Islet precursor cell (in vitro differentiated cells): ENCODE measurements at regions not wholly inside any gene's neighbourhood (a gene's known extent, or its start where the extent isn't known, plus 50 kb on each side); places are given as distances from the start of the nearest gene placed in this dataset.
A peak's percentile ranks its signal among the peaks of the same experiment; 100 is the strongest.
"Not testable (repeated sequence)": the region's sequence is repeated elsewhere in the genome, so short reads cannot be mapped to it uniquely, and the experiment has no call there.

Experiments
- DNase-seq: peaks from one replicate; pipeline ENCODE4 v3.0.0-alpha.2; 2018

DNA sequence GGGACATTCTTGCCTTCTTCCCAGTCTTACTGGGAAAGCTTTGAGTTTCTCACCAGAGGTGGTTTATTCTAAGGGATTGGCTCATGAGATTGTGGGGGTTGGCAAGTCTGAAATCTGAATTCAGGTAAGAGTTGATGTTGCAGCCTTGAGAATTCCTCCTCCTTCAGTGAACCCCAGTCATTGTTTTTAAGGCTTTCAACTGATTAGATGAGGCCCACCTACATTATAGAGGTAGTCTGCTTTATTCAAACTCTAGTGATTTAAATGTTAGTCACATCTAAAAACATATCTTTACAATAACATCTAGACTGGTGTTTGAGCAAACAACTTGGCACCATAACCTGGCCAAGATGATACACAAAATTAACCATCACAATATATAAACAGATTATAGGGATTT, 156.5 kb upstream of the MED14 start:
- DNase-seq: no peak

DNA sequence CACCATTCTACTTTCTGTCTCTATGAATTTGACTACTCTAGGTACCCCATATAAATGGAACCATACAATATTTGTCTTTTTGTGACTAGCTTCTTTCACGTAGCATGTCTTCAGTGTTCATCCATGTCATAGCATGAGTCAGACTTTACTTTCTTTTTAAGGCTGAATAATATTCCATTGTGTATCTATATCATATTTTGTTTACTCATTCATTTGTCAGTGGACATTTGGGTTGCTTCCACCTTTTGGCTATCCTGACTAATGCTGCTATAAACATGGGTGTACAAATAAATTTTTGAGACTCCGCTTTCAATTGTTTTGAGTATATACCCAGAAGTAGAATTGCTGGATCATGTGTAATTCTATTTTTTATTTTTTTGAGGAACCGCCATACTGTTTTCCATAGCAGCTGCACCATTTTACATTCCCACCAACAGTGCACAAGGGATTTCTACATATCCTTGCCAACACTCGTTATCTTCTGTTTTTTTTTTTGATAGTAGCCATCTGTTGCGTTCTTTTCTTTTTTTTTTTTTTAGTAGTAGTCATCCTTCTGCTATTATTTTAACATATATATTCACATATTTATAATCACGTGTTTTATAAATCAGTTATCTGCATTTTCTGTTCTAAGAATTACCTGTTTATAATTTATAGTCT, 158.0 kb upstream of the MED14 start:
- no peak for DNase-seq

DNA sequence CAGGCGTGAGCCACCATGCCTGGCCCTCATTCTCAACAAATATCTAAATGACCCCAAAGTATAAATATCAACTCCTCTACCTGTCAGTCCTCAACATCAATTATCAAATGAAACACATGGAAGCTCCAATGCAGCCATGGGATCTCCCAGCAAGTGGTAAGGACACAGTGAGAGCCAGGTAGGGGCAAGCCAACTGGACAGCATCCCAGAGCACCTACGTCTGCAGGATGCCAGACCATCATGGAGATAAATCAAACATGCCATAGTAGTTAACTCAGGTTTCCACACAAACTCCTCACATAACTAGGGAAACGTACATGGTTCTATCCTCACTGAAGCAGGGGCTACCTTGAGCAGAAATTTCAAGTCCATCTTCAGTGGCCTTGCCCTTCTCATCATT, 159.9 kb upstream of the MED14 start:
- DNase-seq: no peak

DNA sequence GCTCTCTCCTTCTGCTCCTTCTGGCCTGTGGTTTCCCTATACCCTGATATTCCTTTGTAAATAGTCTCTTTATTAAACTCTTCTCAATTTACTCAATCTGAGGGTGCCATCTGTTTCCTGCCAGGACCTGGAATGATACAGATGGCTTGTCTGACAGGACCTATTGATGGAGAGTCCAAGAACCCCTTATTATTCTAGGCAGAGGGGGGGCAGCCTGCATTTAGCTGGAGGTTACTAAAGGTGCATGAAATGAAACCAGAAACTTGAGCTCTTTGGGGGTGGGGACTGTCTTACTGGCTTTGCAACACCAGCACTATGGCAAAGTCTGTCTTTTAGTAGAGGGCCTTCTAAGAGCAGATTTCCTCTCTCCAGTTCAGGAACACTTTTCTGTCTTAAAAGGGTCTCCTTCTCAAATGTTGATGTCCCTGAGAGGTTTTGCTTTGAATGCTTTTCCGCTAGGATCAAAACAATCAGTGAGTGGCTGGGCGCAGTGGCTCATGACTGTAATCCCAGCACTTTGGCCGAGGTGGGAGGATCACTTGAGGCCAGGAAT, 162.5 kb upstream of the MED14 start:
- no peak for DNase-seq

DNA sequence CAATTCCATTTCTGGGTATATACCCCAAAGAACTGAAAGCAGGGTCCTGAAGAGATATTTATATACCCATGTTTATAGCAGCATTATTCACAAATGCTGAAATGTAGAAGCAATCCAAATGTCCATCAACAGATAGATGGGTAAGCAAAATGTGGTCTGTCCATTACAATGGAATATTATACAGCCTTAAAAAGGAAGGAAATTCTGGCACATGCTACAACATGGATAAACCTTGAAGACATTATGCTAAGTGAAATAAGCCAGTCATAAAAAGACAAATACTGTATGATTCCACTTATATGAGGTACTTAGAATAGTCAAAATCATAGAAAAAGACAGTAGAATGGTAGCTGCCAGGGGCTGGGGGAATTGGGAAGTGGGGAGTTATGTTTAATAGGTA, 169.4 kb upstream of the MED14 start:
- DNase-seq: not testable (repeated sequence)

DNA sequence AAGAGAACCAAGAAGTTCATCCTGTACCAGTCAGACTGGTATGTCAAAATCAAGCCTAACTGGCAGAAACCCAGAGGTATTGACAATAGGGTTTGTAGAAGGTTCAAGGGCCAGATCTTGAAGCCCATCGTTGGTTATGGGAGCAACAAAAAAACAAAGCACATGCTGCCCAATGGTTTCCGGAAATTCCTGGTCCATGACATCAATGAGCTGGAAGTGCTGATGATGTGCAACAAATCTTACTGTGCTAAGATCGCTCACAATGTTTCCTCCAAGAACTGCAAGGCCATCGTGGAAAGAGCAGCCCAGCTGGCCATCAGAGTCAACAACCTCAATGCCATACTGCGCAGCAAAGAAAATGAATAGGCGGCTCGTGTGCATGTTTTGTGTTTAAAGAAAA, 172.7 kb upstream of the MED14 start:
- DNase-seq: no peak

DNA sequence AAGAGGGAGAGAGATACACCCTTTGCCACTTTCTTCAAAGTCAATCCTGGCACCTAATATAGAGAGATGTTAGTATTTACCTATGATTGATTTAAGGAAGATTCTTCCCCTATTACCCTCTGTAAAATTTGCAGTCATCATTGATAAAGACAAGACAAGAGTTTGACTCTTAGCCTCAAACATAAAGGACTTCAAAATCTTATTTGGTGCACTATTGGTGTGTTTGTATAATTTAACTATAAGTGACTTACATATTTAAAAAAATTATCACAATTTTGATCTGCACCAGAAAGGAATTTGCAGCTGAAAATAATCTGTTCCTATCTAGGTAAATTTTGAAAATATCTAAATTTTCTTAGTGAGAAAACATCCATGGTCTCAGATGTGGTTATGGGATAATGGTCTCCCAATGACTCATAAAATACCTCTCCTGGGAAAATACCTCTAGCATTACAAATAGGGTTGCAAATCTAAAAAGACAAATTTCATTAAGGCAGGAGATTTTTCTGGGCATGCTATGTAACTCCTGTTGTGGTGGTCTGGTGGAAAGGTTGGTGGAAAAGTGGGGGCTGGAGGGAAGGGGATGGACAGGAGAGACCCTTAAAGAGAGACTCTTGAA, 173.6 kb upstream of the MED14 start:
- DNase-seq: no peak

DNA sequence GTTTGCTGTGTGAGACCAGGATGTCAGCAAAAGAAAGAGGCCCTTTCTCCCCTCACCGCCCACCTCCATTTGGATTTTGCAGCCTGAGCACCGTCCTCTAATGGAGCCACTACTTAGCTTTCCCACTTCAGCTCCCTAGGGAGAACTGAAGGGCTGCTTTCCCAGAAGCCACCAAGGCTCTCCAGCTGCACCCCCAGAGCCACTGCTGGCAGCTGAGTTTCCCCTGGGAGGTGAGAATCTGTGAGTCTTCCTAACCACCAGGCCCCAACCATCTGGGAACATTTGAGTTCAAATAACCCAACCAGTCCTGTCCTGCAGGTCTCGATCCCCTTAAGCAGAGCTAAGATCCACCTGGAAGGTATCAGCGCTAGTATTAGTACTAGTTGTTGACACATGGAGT, 173.1 kb upstream of the USP9X start:
- no peak for DNase-seq

DNA sequence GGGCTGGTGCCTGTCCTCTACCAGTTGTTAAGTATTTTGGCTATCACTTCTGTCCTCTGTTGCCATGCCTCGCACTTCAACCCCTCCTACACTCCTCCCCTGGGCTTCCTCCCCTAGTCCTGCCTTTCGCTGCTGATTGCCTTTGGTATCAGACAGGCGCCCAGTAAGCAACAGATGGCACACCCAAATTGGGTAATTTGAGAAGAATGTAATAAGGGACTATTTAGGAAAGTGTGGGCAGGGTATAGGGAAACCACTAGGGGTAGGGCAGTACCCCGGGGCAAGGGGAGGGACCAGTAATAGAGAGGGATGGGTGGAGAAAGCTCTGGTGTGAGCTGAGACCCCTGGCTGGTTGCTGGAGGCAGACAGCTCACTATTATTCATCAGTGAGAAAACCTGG, 172.7 kb upstream of the USP9X start:
- no peak for DNase-seq

DNA sequence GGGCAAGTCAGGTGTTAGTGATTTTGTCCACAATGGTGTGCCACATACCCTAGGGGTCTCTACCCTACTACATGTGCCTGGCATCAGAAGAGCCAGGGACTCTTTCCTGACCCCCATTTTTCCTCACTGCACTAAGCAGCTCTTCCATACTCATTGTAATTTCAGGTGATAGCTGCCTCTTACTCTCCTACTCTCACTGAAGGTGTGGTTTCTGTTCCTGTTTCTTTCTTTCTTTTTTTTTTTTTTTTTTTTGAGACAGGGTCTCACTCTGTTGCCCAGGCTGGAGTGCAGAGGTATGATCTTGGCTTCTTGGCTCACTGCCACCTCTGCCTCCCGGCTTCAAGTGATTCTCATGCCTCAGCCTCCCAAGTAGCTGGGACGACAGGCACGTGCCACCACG, 164.9 kb upstream of the USP9X start:
- DNase-seq: no peak

DNA sequence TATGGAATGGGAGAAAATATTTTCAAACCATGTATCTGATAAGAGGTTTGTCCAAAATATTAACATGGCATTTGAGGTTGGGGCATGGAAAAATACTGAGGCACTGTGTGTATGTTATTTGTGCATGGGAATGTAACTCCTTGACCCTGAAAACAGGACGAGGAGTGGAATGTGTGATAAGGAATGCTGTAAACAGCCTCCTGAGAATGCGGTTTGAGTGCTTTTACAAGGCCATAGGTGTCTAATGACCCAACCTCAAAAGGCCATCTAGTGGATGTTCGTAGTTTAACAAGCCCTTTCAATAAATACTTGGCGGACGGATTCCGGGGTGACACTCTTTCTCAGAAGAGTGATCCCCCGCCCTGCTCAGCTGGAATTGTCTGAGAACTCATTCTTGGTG, 162.9 kb upstream of the USP9X start:
- peak; percentile 92 for DNase-seq

DNA sequence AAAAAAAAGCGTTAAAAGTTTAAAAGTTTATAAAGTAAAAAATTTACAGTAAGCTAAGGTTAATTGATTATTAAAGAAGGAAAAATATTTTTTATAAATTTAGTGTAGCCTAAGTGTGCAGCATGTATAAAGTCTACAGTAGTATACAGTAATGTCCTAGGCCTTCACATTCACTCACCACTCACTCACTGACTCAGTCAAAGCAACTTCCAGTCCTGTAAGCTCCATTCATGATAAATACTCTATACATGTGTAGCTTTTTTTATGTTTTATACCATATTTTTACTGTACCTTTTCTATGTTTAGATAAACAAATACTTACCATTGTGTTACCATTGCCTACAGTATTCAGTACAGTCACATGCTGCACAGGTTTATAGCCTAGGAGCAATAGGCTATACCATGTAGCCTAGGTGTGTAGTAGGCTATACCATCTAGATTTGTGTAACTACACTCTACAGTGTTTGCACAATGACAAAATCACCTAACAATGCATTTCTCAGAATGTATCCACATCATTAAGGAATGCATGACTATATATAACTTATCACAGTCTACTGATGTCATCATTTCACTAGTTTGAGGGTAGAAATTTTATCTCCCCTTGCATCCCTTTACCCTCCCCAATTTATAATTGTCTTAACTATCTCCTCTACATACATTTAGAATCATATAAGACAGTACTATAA, 158.4 kb upstream of the USP9X start:
- DNase-seq: not testable (repeated sequence)

DNA sequence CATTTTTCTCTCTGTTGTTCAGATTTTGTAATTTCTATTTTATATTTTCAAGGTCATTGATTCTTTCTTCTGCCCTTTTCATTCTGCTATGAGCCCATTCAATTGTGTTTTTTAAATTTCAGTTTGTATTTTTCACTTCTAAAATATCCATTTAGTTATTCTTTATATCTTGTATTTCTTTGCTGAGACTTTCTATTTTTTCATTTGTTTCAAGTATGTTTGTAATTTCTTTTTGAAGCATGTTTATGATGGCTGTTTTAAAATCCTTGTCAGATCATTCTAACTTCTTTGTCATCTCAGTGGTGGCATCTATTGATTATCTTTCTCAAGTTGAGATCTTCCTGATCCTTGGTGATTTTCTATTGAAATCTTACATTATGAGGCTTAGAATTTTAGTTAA, 157.2 kb upstream of the USP9X start:
- no peak for DNase-seq

DNA sequence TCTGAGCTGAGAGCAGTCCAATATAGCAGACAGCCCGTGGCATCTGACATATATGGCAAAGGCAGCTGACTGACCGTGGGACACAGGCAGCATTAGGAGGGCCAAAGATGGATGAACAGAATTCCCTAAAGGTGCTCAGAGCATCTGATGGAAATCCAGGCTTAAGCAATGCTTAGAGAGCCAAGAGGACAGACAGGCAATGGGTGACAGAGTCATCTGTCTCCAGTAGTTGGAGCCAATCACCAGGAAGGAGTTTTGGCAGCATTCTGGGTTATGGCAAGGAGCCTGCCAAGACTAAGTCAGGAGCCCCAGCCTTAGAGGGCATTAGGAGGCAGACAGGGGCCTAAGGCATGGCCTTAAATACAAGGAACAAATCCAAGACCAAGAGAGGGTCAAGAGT, 153.3 kb upstream of the USP9X start:
- DNase-seq: no peak

DNA sequence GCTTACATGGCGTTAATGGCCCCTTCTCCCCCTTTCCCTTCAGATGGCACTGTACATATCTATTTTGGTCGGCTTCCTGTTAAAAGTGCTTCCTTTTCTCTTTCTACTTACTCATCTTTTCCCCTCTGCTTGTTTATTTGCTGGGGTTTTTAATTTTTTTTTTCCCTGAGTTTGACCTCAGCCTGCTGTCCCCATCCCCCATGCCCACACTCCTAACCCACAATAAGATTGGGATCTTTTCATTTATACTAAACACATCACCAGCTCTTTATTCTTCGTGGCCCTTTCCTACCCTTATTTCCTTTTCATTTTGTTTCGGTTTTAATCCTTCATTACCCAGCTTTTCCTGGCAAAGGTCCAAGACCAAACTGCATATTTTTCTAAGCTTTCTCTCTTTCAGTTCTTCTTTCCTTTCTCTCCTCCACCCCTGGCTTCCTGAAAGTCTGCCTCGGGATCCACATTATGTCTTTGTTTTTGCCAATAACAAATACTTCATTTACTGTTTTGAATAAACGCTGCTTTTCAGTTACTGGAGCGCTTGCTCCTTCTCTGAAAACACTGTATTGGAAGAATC, 152.0 kb upstream of the USP9X start:
- DNase-seq: no peak

DNA sequence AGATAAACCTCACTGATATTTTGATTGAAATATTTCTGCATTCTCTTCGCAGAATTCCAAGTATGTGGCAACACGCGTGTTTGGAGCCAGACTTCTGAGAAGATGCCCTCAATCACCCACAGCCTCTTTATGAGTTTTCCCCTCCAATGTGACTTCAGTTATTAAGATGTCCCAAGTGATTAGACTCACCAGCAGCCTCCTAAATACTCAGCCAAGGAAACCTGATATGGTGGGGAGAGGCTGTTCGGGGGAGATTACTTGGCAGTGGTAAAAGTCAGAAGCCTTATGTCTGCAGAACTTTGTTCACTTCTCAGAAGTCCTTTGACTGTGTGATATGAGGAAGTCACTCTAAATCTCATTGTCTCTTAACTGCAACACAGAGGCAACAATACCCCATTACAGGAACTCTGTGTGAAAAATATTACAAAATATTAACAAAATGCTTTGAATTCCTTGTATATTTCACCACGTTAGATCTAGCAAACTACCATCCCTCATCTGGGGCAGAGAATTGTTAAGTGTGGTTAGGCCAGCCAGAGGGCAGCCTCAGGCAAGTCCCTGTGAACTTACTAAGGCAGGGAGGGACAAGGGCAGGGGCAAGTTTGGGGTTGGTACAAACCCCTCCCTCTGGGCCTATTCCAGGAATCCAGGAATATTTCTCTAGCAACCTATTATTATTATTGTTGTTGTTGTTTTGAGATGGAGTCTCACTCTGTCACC, 151.4 kb upstream of the USP9X start:
- peak; percentile 65 for DNase-seq

DNA sequence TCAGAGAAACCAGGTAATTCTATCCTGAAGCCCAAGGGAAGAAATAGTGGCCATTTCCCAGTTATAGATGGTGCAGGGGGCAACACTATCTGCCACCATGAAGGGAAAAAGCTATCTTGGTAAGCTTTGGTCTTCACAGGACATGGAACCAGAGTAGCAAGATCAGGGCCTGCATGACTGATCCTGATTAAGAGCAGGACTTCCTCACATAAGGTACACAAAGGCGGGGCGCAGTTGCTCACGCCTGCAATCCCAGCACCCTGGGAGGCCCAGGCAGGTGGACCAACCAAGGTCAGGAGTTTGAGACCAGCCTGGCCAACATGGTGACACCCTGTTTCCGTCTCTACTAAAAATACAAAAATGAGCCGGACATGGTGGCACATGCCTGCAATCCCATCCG, 148.4 kb upstream of the USP9X start:
- no peak for DNase-seq

DNA sequence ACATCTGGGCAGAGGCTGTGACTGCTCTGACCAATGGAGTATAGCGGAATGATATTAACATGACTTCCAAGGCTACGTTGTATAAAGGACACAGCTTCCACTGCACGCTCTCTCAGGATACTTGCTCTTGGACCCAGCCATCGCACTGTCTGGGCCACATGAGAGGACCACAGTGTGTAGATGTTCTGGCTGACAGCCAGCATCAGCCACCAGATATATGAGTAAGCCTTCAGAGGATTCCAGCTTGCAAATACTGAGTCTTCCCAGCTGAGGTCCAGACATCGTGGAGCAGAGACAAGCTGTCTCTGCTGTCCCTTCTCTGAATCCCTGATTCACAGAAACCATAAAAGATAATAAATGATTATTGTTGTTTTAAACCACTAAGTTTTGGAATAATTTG, 146.8 kb upstream of the USP9X start:
- no peak for DNase-seq

DNA sequence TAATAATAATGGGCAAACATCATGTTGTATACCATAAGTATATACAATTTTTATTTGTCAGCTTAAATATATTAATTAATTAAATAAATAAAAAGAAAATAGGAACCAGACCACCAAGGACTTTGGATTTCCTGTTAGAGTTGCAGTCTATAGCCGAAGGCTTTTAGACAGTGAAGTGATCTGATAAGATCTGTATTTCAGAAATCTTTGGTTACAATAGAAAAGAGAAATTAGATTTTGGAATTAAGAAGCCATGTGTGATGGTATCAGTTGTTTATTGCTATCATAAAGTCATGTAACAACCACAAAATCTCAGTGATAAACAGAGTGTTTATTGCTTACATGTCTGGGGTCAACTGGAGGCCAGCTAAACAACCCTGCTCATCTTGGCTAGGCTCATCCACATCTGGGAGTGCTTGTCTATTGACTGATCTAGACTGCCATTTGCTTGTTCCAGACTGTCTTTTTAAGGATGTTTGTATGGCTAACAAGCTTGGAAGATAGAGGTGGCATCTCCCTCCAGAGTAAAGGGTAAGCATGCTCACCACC, 142.1 kb upstream of the USP9X start:
- DNase-seq: no peak

DNA sequence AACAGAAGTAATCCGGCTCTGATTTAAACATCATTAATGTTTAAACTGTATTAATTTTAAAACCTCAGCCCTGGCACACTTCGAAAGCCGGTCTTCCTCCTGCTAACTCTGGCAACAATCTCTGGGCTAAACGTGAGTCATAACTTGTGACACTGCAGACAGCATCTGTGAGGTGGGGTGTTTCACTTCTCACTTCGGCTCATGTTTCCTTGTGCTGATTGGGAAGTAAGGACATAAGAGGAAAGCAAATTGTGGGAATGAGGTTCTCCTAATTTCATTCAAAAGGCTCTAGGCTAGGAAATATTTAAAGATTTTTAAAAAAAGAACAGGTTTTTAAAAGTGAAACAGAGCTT, 139.9 kb upstream of the USP9X start:
- DNase-seq: peak; percentile 71

DNA sequence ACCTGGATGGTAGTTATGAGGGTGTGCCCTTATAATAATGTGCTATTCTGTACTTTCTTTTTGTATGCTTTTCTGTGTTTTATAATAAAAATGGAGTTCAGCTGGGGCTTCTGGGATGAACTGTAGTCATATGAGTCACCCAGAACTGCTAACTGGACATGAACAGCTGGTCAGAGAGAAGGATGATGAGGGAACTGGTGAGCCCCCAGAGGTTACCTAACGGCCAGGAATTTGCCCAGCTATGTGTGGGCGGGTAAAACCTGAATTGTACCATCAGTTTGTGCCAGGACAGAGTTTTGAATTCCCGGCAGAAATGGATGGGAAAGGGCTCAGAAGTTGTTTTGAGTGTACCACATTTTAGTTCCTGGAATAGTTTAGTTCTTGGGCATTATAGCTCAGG, 138.0 kb upstream of the USP9X start:
- DNase-seq: no peak

DNA sequence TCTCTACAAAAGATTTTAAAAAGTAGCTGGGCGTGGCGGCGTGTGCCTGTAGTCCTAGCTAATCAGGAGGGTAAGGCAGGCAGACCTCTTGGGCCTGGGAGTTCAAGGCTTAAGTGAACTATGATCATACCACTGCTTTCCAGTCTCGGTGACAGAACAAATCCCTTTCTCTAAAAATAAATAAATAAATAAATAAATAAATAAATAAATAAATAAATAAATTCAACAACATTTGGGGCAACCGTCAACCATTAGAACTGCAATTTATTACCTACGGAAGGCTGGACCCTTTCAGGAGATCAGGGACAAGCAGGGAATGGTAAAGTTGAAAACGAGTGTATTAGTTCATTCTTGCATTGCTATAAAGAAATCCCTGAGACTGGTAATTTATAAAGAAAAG, 136.2 kb upstream of the USP9X start:
- no peak for DNase-seq

DNA sequence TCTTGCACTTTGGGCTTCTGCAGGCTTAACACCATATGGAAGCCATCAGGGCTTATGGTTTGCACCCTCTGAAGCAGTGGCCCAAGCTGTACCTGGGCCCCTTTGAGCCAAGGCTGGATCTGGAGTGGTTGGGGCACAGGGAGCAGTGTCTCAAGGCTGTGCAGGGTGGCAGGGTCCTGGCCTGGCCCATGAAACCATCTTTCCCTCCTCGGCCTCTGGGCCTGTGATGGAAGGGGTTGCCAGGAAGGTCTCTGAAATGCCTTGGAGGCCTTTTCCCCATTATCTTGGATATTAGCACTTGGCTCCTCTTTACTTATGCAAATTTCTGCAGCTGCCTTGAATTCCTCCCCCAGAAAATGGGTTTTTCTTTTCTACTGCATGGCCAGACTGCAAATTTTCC, 134.7 kb upstream of the USP9X start:
- no peak for DNase-seq
